Cerebellar nuclear complex (tissue), 1 donor: ENCODE measurements at regions not wholly inside any gene's neighbourhood (a gene's known extent, or its start where the extent isn't known, plus 50 kb on each side); places are given as distances from the start of the nearest gene placed in this dataset.

Source experiments
- DNase-seq, 2 experiments: peaks; one replicate each; lab custom pipeline; 2025; lab: John Stamatoyannopoulos, UW

- DNase-seq, result no peak
These were observed 425.7 kb upstream of the PRICKLE1 start for GRCh38 chr12:43015090-43015737.

GRCh38 chr12:43011383-43011926 is 421.9 kb upstream of the PRICKLE1 start:
- DNase-seq, result no peak

- no peak for DNase-seq
These were observed 420.3 kb upstream of the PRICKLE1 start for GRCh38 chr12:43009846-43010240.

- DNase-seq, result no peak
These were observed 419.7 kb upstream of the PRICKLE1 start for GRCh38 chr12:43008953-43009845.

GRCh38 chr12:43004908-43005307 is 415.4 kb upstream of the PRICKLE1 start:
- no peak for DNase-seq

- no peak for DNase-seq
These were observed 414.6 kb upstream of the PRICKLE1 start for GRCh38 chr12:43004141-43004540.

- no peak for DNase-seq
These were observed 407.4 kb upstream of the PRICKLE1 start for GRCh38 chr12:42996869-42997431.

- DNase-seq, result no peak
These were observed 403.3 kb upstream of the PRICKLE1 start for GRCh38 chr12:42992826-42993225.

GRCh38 chr12:42990387-42990786 is 400.8 kb upstream of the PRICKLE1 start:
- no peak for DNase-seq

- no peak for DNase-seq
These were observed 397.7 kb upstream of the PRICKLE1 start for GRCh38 chr12:42987216-42987650.

GRCh38 chr12:42985506-42985905 is 396.0 kb upstream of the PRICKLE1 start:
- no peak for DNase-seq

GRCh38 chr12:42982828-42983227 is 393.3 kb upstream of the PRICKLE1 start:
- no peak for DNase-seq

GRCh38 chr12:42981379-42981778 is 391.8 kb upstream of the PRICKLE1 start:
- no peak for DNase-seq

- DNase-seq, result no peak
These were observed 390.9 kb upstream of the PRICKLE1 start for GRCh38 chr12:42980441-42980840.

- DNase-seq, result no peak
These were observed 390.2 kb upstream of the PRICKLE1 start for GRCh38 chr12:42979746-42980145.

- DNase-seq, result no peak
These were observed 389.2 kb upstream of the PRICKLE1 start for GRCh38 chr12:42978708-42979107.

GRCh38 chr12:42977451-42978230 is 388.1 kb upstream of the PRICKLE1 start:
- no peak for DNase-seq

GRCh38 chr12:42976620-42977019 is 387.1 kb upstream of the PRICKLE1 start:
- DNase-seq, result no peak

GRCh38 chr12:42976122-42976521 is 386.6 kb upstream of the PRICKLE1 start:
- DNase-seq, result no peak

- DNase-seq, result no peak
These were observed 379.8 kb upstream of the PRICKLE1 start for GRCh38 chr12:42969355-42969754.

- no peak for DNase-seq
These were observed 378.9 kb upstream of the PRICKLE1 start for GRCh38 chr12:42968426-42968825.

- DNase-seq, result no peak
These were observed 378.3 kb upstream of the PRICKLE1 start for GRCh38 chr12:42967850-42968249.
